HG02973 (cell line): ENCODE measurements at regions not wholly inside any gene's neighbourhood (a gene's known extent, or its start where the extent isn't known, plus 50 kb on each side); places are given as distances from the start of the nearest gene placed in this dataset.
"Not testable (repeated sequence)": the region's sequence is repeated elsewhere in the genome, so short reads cannot be mapped to it uniquely, and the experiment has no call there.

Experiments used
- ATAC-seq: cut with Tn5 transposase; IDR thresholded peaks from one replicate; pipeline ENCODE4 v1.9.1; 2021; ENCODE audit warnings: moderate library complexity; ENCODE audit not compliant: unreplicated experiment

DNA sequence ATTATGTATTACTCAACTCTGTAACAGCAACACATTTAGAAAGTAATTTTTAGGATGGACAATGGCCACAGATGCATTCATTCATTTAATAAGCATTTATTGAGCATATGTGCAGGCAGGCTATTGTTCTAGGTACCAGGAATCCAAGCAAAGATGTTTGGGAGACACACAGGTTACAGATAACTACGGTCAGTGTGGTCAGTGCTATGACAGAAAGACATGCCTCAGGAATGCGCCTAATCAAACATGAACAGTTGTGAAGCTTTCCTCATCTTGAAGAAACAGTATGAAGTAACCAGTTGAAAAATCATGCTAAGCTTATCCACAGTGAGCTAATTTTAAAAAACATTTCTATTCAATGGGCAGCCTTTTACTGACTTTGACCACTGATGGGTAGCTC lies 155.4 kb upstream of the CCDC54 start:
- no peak for ATAC-seq

- no peak for ATAC-seq
Measured at GRCh38 chr3:107222907-107223306, 154.3 kb upstream of the CCDC54 start.

DNA sequence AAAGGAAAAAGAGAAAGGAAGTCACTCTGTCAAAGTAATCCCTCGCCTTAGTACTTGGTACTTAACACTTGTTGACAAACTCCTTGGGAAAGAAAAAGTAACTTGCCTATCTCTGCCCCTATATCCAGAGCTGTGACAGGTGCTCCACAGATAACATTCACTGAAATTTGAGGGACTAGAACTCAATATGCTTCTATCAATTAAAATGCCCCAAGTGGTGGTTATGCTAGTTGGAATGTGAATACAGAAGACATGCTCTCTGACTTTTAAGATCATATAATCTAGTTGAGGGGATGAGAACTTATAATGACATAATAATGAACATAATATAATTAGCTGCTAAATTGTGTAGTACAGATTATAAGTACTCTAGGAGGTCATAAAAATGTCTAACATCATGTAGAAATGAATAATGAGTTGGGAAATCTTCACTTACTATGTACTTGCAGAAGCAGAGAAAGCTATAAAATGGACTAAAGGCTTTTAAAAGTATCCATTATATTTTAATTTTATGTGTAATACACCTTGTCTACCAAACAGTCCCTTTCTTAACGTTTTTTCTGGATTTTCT lies 153.1 kb upstream of the CCDC54 start:
- no peak for ATAC-seq

- ATAC-seq, result no peak
Measured at GRCh38 chr3:107227091-107227490, 150.1 kb upstream of the CCDC54 start.

GRCh38 chr3:107233877-107234276 lies 143.4 kb upstream of the CCDC54 start:
- not testable (repeated sequence) for ATAC-seq

GRCh38 chr3:107235193-107235927 lies 141.9 kb upstream of the CCDC54 start:
- peak; percentile 4 for ATAC-seq

DNA sequence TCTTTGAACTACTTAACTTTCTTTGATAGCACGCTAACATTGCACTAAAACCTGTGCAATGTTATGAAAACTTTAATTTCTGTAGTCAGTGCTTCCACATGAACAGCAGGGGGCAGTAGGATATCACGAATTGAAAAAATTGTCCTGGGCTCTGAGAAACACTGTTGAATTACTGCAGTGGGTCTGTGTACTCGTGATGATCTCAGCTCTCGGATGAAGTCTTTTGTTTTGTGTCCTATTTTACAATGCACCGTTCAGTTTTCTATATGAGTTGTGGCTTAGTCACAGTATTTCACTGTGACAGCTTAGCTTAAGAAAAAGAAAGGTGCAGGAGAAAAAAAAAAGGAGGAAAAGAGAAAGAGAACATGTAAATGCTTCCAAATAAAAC lies 141.3 kb upstream of the CCDC54 start:
- ATAC-seq, result peak; percentile 74

- ATAC-seq, result no peak
Measured at GRCh38 chr3:107236655-107237337, 140.4 kb upstream of the CCDC54 start.

DNA sequence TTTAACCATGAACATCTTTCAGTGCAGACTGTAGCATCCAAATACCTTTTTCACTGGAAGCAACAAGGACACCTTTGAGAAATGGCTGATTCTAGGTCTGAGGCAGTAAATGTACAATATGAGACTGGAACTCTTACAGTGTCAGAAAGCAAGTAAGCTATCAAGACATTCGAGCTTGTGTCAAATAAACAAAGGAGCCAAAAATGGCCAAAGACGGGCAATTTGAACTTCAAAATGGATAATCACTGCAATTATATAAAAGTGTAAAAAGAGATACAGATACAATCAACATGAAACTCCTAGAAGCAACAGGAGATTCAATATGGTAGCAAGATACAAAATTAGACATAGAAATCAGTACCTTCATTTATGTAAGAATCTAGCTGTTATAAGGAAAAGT lies 138.5 kb upstream of the CCDC54 start:
- no peak for ATAC-seq

GRCh38 chr3:107239703-107240102 lies 137.5 kb upstream of the CCDC54 start:
- ATAC-seq, result no peak

DNA sequence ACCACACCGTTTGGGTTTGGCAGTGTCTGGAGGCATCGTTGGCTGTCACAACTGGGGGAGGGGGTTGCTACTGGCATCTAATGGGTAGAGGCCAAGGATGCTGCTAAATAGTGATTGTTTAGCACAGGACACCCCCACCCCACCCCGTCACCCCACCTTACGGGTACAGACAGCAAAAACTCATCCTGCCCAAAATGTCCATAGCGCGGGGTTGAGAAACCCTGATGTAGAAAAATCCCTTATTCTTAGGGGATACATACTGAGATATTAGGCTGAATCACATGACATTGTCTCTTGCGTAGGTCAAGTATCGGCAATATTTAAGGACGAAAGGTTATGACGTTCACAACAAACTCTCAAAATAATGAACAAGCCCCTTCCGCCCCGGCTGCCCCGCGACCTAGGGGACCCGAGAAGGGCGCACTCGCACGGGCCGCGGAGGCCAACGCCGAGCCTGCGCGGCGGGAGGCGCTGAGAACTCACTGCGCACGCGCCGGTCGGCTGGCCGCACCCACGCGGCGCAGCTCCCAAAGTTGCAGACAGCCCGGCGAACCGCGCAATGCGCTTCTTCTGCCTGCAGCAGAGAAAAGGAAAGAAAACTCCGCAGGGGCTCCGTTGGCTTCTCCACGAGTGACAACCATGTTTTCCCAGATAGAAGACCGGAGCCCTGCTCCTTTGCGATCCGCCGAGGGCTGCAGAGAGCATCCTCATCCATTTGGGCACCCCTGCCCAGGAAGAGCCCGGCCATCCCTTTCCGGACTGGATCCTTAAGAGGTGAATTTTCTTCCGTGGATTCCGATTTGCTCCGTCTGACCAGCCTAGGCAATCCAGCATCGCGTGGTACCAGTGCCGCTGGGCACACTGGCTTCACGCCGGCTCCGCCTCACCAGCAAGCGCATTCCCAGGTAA lies 136.8 kb upstream of the CCDC54 start:
- ATAC-seq, result peak; percentile 80

DNA sequence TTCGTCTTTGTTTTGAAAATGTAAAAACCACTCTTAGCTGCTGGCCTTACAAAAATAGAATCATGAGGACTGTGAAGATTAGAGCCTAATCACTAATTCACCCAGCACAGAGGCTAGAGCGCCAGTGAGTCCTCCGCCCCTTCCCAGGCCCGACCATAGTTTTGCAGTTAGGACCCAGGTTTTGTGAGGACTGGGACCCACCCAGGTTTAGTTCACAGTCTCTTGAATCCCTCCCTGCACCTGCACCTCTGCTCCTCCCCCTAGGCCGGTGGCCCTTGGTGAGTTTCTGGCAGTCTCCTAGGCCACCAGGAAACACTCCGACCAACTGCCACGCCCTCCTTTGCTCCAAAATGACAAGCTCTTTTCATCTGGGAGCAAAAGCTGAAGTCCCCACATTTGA lies 136.0 kb upstream of the CCDC54 start:
- peak; percentile 47 for ATAC-seq

- no peak for ATAC-seq
Measured at GRCh38 chr3:107242579-107242978, 134.7 kb upstream of the CCDC54 start.

DNA sequence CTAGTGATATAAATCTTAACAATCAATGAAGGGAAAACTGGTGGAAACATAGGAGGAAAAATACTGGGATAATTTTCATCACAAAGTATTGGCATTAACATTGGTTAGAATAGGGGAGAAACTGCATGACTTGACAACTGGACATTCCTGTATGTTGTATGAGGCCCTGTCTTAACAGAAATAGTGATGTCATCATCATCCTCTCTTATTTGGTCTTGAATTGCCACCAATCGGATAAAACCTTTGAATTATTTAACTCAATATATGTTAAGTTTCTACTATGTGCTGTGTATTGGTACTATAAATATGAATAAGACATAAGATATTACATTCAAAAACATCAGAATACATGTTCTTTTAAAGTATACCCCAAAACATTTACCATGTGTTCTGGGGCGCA lies 130.1 kb upstream of the CCDC54 start:
- no peak for ATAC-seq

DNA sequence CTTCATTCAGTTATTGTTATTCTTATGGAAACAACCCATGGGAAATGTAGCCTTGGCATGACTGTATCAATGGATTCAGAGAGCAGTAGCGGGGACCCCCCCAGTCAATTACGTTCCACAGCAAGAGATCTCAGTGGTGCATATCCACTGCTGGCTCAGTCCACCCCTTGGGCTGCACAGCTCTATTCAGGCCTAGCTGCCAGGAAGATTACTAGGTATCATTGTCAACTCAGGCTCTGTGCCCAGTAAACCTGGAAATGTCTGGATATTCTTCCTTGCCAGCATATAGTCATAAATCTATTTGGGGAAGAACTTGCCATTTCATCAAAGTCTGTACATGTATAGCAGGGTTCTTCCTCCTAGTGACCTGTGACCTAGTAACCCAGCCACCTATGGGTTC lies 128.1 kb upstream of the CCDC54 start:
- ATAC-seq, result no peak

GRCh38 chr3:107250221-107250620 lies 127.0 kb upstream of the CCDC54 start:
- ATAC-seq, result no peak

- no peak for ATAC-seq
Measured at GRCh38 chr3:107251819-107252218, 125.4 kb upstream of the CCDC54 start.

DNA sequence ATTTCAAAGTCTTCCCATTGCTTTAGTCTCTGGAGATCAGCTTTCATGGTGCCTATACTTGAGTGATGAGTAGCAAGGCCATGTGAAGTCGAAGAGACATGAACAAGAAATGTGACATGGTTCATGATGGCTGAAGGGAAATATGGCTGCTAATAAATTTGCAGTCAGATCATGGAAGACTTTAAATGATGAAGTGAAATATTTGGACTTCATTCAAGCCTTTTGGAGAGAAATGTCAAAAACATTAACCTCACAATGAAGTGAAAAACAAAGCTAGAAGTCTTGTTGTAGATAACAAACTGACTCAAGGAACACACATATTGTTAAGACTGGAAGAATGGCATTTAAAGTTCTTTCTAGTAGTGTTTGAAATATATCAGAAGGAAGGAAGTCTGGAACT lies 120.3 kb upstream of the CCDC54 start:
- no peak for ATAC-seq

DNA sequence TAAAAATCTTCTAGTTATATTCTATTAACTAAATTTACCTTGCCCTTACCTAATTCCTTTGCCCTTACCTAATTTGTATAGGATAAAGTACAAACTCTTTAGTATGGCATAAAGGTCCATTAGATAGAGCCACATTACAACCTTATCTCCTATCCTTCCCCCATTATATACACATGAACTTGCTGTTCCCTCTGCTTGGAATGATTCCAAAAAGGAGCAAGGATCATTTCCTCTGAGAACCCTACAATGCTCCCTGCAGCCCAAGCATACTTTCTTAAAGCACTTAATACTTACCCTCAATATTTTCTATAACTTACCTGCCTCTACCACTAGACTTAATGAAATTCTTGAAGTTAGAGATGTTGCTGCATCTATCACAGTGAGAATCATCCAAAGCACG lies 118.9 kb upstream of the CCDC54 start:
- no peak for ATAC-seq

- ATAC-seq, result no peak
Measured at GRCh38 chr3:107260207-107260606, 117.0 kb upstream of the CCDC54 start.

GRCh38 chr3:107263269-107264021 lies 113.8 kb upstream of the CCDC54 start:
- no peak for ATAC-seq
